ENCODE measurements at regions not wholly inside any gene's neighbourhood (a gene's known extent, or its start where the extent isn't known, plus 50 kb on each side); places are given as distances from the start of the nearest gene placed in this dataset.

- no peak for TF ChIP-seq ZBTB1 (tag by site-specific recombination; IDR thresholded peaks at IDR 0.05)
- no peak for TF ChIP-seq ZNF398 (tag by site-specific recombination; IDR thresholded peaks at IDR 0.05)
- TF ChIP-seq ZNF175 (tag by site-specific recombination; IDR thresholded peaks at IDR 0.05): no peak
- TF ChIP-seq ZNF10 (tag by site-specific recombination; IDR thresholded peaks at IDR 0.05): no peak
- no peak for TF ChIP-seq ZNF660 (tag by site-specific recombination; IDR thresholded peaks at IDR 0.05)
Observed at GRCh38 chr3:46131884-46132450, 76.1 kb downstream of the CCR1 start.

All from HEK293 (cell line).